ENCODE measurements at regions not wholly inside any gene's neighbourhood (a gene's known extent, or its start where the extent isn't known, plus 50 kb on each side); places are given as distances from the start of the nearest gene placed in this dataset.

DNA sequence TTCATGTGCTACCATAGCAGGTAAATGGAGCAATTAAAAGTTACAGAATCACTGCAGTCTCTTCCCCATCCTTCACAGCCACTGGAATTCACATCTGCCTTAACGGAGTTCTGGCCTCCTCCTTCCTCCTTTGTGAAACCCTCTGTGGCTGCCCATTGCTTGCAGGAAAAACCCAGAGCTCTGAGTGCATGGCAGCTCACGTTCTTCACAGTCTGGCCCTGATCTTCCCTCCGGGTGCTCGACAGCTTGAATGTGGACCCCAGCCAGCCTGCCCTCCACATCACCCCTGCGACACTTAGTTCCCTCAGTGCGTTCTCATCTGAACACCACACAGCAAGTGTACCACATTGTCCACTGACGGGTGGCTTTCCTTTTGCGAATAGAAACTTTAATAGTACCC lies 63.2 kb upstream of the RUFY1 start:
- H3K4me3 ChIP-seq = no peak overlapping the region
- no peaks in the 10 kb centered on the region for H3K36me3 ChIP-seq
- no peak overlapping the region for H3K27ac ChIP-seq
- no peaks in the 10 kb centered on the region for H3K27me3 ChIP-seq
- H3K9me3 ChIP-seq = no peaks in the 10 kb centered on the region
- no peak for DNase-seq (ENCODE audit: low spot score)
- no peaks in the 10 kb centered on the region for H3K4me1 ChIP-seq
- TF ChIP-seq, protein P1, sequence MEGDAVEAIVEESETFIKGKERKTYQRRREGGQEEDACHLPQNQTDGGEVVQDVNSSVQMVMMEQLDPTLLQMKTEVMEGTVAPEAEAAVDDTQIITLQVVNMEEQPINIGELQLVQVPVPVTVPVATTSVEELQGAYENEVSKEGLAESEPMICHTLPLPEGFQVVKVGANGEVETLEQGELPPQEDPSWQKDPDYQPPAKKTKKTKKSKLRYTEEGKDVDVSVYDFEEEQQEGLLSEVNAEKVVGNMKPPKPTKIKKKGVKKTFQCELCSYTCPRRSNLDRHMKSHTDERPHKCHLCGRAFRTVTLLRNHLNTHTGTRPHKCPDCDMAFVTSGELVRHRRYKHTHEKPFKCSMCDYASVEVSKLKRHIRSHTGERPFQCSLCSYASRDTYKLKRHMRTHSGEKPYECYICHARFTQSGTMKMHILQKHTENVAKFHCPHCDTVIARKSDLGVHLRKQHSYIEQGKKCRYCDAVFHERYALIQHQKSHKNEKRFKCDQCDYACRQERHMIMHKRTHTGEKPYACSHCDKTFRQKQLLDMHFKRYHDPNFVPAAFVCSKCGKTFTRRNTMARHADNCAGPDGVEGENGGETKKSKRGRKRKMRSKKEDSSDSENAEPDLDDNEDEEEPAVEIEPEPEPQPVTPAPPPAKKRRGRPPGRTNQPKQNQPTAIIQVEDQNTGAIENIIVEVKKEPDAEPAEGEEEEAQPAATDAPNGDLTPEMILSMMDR (IDR thresholded peaks at IDR 0.05) = no peak

DNA sequence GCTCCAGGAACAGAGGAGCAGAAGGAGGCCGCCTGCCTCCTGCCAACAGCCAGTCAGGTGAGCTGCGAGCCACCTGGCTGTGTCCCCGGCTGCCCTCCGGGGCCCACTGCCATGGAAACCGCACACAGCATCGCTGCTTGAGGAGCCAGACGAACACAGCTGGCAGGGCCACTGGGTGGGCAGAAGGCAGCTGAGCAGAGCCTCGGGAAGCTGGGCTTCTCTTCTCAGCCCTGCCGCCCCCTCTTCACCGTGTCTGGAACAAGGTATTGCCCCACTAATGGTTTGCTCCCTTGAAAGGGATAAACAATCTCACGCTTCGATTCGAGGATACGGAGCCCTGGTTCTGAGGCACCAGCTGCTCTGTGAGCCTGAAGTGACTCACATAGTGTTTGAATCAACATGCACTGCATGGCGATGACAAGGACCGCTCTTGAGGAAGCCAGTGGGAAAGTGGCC lies 63.7 kb upstream of the RUFY1 start:
- Histone ChIP-seq H3K4me1 (no peaks in the 10 kb centered on the region), H3K27ac (no peak overlapping the region), H3K36me3 (no peaks in the 10 kb centered on the region), H3K27me3 (no peaks in the 10 kb centered on the region), H3K9me3 (no peaks in the 10 kb centered on the region), H3K4me3 (no peak overlapping the region)
- TF ChIP-seq, protein P1 (IDR thresholded peaks at IDR 0.05) = no peak
- DNase-seq (ENCODE audit: low spot score) = no peak

DNA sequence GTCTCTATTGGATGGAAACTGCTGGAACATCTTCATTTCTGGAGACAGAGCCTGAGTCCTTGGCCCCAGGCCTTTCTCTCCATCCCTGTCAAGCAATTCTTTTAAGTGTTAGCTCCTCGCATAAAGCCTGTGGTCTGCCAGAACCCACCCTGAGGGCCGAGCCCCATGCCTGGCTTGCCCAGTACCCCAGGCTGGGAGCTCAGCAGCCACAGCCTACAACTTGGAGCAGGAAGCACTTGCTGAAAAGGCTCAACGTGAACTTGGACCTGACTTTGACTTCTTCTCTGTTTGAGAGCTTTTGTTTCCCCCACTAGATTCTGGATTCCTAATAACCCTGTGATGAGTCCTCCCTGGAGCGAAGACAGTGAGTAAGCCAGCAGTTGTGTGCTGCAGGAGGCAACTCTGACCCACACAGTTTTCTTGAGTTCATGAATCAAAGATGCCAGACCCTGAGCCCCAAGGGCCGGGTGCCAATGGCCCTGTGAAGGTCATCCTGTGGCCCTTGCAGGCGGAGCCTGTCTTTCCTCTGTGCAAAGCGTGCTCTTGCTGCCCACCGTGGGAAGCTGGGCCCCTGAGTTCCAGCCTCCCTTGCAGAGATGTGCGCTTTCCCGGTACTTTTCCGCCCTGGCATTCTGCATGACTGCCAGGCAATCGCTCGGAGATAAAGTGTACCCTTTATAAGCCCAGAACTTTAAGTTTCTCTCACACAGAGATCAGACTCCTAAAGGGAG lies 64.3 kb upstream of the RUFY1 start:
- H3K27me3 ChIP-seq = no peaks in the 10 kb centered on the region
- no peak overlapping the region for H3K27ac ChIP-seq
- H3K36me3 ChIP-seq = no peaks in the 10 kb centered on the region
- H3K9me3 ChIP-seq = no peaks in the 10 kb centered on the region
- H3K4me1 ChIP-seq = no peaks in the 10 kb centered on the region
- TF ChIP-seq, protein P1 (IDR thresholded peaks at IDR 0.05) = no peak
- DNase-seq (ENCODE audit: low spot score) = no peak
- H3K4me3 ChIP-seq = no peak overlapping the region

DNA sequence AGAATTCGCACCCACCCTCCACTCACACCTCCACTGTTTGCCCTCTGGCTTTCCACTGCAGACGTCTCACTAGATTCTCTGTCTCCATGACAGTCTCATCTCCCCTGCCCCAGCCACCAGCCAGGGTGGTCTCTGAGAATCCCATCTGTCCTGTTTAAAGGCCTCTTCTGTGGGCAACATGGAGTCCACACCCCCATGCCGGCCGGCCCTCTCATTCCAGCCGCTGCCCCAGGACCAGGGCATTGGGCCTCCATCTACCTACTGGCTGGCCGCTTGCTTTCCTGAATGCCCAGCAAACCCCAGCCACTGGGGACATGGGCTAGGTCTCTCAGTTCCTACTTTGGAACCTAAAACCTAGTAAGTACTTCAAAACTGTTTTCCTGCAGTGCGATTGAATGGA lies 65.6 kb upstream of the RUFY1 start:
- TF ChIP-seq, protein P1 (IDR thresholded peaks at IDR 0.05) = no peak
- Histone ChIP-seq H3K36me3 (no peaks in the 10 kb centered on the region), H3K4me1 (no peaks in the 10 kb centered on the region), H3K27me3 (no peaks in the 10 kb centered on the region), H3K4me3 (no peak overlapping the region), H3K9me3 (no peaks in the 10 kb centered on the region), H3K27ac (no peak overlapping the region)
- no peak for DNase-seq (ENCODE audit: low spot score)

DNA sequence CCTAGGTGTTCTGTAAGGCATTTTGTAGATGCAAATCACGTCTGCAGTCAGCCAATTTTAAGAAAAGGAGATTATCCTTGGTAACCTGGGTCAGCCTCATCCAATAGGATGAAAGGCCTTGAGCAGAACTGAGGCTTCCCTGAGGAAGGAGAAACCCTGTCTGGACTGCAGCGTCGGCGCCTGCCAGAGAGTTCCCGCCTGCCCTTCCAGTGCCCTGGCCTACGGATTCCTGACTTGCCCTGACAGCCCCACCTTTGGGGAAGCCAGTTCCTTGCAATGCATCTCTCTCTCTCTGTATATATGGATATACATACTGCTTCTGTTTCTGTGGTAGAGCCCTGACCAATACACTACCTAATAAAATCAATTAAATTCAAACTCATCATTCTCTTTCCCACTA lies 66.2 kb upstream of the RUFY1 start:
- TF ChIP-seq, protein P1 (IDR thresholded peaks at IDR 0.05) = no peak
- DNase-seq (ENCODE audit: low spot score) = no peak
- no peak overlapping the region for H3K27ac ChIP-seq
- no peak overlapping the region for H3K4me3 ChIP-seq
- no peaks in the 10 kb centered on the region for H3K36me3 ChIP-seq
- H3K4me1 ChIP-seq = no peaks in the 10 kb centered on the region
- H3K27me3 ChIP-seq = no peaks in the 10 kb centered on the region
- H3K9me3 ChIP-seq = no peaks in the 10 kb centered on the region

DNA sequence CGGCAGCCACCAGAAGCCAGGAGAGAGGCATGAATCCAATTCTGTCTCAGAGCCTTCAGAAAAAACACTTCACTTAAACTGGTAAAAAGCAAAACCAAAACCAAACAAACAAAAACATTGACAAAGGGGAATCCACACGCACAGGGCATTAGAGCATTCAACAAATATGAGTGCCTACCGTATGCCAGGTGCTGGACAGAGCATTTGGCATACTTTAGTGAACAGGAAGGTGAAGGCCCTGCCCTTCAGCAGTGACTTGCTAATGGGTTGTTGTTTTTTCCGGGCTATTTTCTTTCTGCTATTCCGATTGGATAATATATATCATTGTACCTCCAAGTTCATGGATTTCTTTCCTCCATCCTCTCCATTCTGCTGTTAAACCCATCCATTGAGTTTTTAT lies 71.7 kb upstream of the RUFY1 start:
- H3K36me3 ChIP-seq = no peaks in the 10 kb centered on the region
- DNase-seq (ENCODE audit: low spot score) = no peak
- TF ChIP-seq, protein P1 (IDR thresholded peaks at IDR 0.05) = no peak
- no peaks in the 10 kb centered on the region for H3K4me1 ChIP-seq
- H3K9me3 ChIP-seq = no peaks in the 10 kb centered on the region
- no peak overlapping the region for H3K4me3 ChIP-seq
- no peaks in the 10 kb centered on the region for H3K27me3 ChIP-seq
- H3K27ac ChIP-seq = no peak overlapping the region
